B cell (primary cell): ENCODE measurements at regions not wholly inside any gene's neighbourhood (a gene's known extent, or its start where the extent isn't known, plus 50 kb on each side); places are given as distances from the start of the nearest gene placed in this dataset.

ENCODE experiments used
- CTCF ChIP-seq: fragments of 200-600 bp; IDR thresholded peaks from one replicate; pipeline ENCODE4 v1.8.0; 2022; ENCODE audit warnings: antibody characterized with exemption, mild to moderate bottlenecking
- EZH2 ChIP-seq: IDR thresholded peaks from 2 replicates; pipeline ENCODE4 v1.6.1; 2012; ENCODE audit warnings: borderline replicate concordance, low read depth, mild to moderate bottlenecking, moderate library complexity, low read length; ENCODE audit not compliant: insufficient read depth, poor library complexity, severe bottlenecking

- TF ChIP-seq CTCF (no peak), EZH2 (no peak)
Observed at GRCh38 chr10:120760253-120760652, 90.9 kb upstream of the WDR11 start.
